ENCODE measurements at regions not wholly inside any gene's neighbourhood (a gene's known extent, or its start where the extent isn't known, plus 50 kb on each side); places are given as distances from the start of the nearest gene placed in this dataset.

GRCh38 chr11:120032766-120033390, 105.0 kb downstream of the TRIM29 start:
- DNase-seq (ENCODE audit: low spot score) = no peak

DNA sequence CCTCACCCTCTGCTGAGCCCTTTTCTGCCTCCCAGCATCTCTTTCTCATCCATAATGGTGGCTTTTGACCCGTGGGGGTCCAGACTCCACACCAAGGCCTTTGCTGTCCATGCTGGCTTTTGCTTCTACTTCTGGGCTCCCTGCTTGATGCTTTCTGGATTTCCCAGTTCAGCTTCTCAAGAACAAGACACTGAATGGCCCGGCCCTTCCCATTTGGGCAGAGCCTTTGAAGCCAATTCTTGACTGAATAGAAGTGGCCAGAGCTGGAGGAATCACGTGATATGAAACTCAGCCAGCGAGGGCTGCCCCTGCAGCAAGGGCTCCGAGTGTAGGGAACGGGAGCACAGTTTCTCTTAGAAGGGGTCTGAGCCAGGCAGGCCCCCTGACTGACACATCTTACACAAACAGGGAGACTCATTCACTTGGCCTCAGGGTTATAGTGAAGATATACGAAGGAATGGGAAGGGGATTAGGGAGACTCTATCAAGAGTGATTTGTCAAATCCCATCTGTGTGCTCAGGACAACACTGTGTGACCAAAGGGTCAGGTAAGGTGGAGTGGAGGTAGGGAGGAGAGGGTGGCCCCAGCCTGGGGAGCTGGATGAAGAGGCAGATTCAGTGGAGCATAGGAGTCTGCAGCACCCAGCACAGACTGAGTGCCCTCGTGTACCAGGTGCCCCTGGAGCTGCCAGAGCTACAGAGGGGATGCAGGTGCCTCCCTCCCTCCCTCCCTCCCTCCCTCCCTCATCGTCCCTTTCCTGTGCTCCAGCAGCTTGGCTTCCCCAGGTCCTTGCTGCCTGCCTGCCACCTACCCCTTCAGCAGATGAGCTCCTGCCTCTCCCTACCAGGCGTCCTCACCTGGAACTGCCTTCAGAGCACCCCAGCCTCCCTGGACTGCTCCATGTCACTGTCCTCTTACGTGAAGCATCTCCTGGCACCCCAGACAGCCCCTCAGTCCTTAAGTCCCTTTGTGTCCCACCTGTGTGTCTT, 106.0 kb downstream of the TRIM29 start:
- DNase-seq (ENCODE audit: low spot score) = no peak

DNA sequence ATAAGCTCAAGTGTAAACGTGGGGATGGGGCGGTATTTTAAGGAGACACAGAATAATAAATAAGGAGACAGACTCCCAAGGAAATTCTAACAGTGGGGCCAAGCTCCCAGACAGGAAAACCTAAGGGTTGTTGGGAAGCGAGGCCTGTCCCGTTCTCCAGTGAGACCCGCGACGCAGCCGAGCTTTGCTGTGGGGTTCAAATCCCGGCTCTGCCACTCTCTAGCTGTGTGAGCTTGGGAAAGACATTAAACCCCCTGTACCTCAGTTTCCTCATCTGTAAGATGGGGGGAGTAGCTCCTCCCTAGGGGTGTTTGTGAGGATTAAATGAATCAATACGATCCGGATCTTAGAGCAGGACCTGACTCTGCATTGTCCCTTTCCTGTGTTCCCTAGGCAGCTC, 106.8 kb downstream of the TRIM29 start:
- DNase-seq (ENCODE audit: low spot score) = no peak

DNA sequence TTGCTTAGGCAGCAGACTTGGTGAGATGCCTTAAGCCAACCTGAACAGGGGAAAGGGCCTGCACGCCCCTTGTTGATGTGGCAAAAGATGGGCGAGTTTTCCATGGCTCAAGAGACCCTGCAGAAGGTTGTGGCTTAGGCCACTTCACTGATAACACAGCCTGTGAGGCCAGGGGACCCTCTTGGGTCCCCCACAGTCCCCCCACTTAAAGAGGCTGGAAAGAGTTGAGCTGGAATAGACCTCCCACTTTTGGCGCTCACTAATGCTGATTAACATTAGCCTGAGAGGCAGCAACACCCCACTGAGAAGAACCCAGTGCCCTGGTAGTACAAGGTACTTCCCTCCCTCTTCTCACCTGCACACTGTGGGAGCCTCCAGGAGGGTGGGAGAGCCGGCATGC, 107.5 kb downstream of the TRIM29 start:
- DNase-seq (ENCODE audit: low spot score) = no peak

GRCh38 chr11:120029321-120029720, 108.6 kb downstream of the TRIM29 start:
- DNase-seq (ENCODE audit: low spot score) = no peak

GRCh38 chr11:120028897-120029258, 109.0 kb downstream of the TRIM29 start:
- DNase-seq (ENCODE audit: low spot score) = no peak

DNA sequence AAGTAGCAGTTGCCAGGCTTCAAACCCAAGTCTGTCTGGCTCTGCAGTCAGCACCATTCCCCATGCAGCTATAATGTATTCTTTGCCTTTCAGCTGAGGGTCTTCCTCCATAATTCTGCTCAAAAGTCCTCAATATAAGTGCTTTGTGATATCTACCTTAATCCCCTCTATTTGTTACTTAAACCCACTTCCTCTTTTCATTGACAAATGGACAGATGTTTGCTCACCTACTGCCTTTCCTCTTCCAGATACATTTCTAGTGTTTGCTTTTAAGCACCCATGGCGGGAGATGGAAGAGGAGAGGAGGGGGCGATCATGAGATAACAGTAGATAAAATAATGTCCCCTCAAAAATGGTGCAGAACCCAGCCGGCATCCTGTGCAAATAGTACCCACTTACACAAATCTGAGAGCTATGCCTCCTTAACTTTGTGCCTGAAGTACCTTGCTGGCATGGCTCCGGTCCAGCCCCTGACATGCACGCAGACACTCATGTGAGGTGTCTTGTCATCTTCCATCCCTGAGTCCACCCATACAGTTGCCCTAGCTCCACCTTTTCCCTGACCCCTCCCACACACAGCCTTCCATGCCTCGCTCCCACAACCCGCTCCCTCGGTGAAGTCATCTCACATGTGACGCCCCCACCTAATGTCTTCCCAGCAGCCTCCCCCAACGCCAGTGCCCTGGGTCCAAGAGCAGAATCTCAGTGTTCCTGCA, 109.6 kb downstream of the TRIM29 start:
- no peak for DNase-seq (ENCODE audit: low spot score)

GRCh38 chr11:120027546-120028180, 110.2 kb downstream of the TRIM29 start:
- no peak for DNase-seq (ENCODE audit: low spot score)

GRCh38 chr11:120025606-120026335, 112.1 kb downstream of the TRIM29 start:
- no peak for DNase-seq (ENCODE audit: low spot score)

DNA sequence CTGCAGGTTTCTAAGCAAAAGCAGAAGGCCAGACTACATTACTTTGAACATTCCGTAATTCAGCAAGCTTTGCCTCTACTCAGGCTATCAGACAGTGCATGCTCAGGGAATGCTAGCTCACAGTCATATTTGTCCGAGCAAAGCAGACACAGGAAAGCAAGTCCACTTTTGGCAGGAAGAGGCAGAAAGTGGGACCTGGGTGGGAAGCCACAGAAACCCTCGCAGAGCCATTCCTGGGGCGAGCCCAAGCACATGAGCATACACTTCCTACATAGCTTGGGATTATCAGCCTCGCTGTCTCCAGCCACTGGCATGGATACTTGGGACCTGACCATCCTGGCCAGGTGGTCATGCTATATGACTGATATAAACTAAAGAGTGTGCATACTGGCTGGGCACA, 113.3 kb downstream of the TRIM29 start:
- no peak for DNase-seq (ENCODE audit: low spot score)

- DNase-seq (ENCODE audit: low spot score) = no peak
These were observed 113.9 kb downstream of the TRIM29 start for GRCh38 chr11:120024046-120024445.

GRCh38 chr11:120023551-120023950, 114.4 kb downstream of the TRIM29 start:
- no peak for DNase-seq (ENCODE audit: low spot score)

DNA sequence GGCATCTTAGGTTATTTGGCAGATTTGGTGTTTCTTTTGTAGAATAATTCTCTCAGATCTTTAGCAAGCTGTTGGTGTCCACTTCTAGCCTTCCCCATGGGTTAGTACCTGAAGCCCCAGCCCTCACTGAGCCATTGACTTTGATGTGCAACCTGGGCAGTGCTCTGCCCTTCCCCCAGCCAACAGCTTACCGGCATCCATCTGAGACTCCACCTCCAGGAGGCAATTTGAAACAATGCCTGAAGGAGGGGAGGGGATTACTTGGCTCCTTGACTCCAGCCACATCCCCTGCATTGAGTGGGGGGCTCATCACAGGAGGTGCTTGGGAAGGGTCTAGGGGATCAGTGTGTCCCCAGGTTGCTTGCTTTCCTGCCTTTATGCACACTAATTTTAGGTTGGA, 114.8 kb downstream of the TRIM29 start:
- DNase-seq (ENCODE audit: low spot score) = no peak

DNA sequence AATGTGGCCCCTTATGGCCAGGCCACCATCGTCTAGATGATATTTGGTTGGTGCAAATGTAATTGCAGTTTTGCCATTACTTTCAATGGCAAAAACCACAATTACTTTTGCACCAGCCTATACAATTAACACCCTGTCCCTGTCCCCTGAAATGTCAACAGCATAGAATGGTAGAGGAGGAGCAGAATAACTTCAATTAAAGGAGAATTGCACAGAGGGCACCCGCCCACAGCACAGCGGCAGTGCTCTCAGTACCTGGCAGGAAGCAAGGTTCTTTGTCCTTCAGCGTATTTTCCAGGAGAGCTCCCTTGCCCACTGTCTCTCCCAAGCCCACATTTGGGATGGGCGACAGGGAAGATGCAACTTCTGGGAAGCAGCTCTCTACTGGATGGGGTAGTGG, 115.3 kb downstream of the TRIM29 start:
- DNase-seq (ENCODE audit: low spot score) = no peak

- DNase-seq (ENCODE audit: low spot score) = no peak
These were observed 115.9 kb downstream of the TRIM29 start for GRCh38 chr11:120021978-120022377.

DNA sequence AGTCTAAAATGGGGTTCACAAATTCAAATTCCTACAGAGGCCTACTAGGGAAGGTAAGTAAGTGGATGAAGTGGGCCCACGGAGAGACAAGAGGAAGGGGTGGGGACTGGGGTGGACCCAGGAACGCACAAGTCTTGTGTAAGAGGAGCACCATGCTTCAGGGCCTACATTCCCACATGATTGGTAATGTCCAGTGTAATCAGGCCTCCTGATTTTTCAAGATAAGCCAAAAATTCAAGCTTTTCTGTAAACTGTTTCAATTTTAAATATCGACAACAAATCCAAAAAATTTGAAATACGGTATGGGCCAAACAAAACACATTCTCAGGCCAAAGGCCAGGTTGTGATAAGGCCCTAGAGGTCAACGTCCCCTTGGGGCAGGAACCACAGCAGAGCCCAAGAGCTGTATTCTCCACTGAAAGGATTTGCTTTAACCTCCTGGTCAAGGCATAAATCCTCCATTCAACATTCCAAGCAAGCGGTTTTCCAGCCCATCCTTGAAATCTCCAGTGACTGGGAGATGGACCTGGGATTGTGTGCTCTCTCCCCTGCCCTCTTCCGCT, 116.4 kb downstream of the TRIM29 start:
- DNase-seq (ENCODE audit: low spot score) = no peak

DNA sequence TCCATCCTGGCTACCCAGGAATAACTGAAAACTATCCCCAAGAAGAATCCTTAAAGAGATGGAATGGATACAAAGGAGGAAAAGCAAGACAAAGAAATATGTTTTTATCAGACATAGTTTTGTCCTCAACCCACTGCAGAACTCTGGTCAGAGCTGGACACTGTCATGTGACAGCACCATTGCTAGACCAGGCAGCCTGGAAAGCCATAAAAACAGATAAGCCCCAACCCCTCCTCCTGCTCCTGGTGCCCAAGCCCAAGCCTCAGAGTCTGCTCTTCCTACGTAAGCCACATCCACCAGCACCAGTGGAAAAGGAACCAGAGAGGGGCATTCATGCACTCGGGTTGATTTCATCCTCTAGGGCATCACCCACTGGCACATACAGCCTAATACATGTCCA, 116.9 kb downstream of the TRIM29 start:
- DNase-seq (ENCODE audit: low spot score) = no peak

DNA sequence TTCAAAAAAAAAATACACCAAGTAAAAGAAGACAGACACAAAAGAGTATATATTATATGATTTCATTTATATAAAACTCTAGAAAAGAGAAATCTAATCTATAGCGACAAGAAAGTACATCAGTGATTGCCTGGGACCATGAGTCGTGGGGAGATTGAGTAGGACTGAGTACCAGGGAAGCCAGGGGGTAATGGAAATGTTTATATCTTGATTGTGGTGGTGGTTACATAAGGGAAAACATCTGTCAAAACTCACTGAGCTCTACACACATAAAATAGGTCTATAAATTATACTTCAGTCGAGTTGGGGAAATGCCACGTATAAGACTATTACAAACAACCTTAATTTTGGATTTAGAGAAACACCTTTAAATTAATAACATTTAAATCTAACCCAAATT, 117.4 kb downstream of the TRIM29 start:
- DNase-seq (ENCODE audit: low spot score) = no peak

- no peak for DNase-seq (ENCODE audit: low spot score)
These were observed 118.7 kb downstream of the TRIM29 start for GRCh38 chr11:120019191-120019590.

DNA sequence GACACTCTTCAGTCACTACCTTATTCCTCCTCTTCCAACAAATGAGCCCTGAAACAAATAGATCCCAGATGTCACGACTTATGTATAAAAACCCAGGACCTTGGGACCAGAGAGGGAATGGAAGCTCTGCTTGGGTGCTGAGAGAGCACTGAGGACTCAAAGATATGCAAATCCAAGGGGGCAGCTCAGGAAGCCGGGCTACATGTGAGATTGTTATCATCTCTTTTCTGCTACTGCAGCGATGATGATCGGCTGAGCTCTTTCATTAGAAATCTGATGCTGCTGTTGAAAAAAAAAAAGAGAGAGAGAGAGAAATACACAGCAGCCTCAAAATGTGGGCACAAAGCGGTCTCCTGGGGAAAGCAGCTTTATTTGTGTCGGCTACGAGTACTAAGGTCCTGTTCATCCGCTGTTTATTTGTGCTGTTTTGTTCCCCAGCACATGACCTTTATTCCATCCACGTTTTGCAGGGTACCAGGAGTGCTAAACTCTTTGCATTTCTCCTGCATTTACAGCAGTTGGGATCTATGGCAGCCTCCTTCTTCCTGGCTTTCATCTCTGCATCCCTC, 120.2 kb downstream of the TRIM29 start:
- DNase-seq (ENCODE audit: low spot score) = no peak
